ENCODE measurements at regions not wholly inside any gene's neighbourhood (a gene's known extent, or its start where the extent isn't known, plus 50 kb on each side); places are given as distances from the start of the nearest gene placed in this dataset.

DNA sequence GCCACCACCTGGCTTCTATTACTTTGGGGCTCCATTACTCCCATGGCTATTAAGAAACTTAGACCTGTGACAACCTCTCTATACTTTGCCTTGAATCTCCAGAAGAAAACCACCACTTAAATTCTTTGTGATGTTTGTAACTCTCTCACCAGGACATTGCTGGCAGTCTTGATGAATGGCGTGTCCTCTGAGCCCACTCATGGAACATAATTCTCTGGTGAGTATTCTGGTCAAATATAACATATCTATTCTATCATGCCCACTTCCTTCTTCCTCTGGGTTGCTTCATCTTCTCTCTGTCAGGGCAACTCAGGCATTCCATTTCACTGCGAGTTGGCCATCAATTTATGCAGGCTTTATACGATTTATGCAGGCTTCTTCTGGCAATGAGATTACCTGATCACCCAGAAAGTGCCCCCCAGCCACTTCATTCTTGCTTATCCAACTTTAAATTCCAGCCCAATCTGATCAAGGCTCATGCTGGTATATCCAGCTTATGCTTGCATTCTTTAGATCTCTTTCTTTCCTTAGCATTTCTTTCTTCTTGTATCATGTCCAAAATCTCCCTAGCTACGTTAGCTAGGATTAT lies 112.0 kb upstream of the CHRM3 start:
- TF ChIP-seq, protein P1, sequence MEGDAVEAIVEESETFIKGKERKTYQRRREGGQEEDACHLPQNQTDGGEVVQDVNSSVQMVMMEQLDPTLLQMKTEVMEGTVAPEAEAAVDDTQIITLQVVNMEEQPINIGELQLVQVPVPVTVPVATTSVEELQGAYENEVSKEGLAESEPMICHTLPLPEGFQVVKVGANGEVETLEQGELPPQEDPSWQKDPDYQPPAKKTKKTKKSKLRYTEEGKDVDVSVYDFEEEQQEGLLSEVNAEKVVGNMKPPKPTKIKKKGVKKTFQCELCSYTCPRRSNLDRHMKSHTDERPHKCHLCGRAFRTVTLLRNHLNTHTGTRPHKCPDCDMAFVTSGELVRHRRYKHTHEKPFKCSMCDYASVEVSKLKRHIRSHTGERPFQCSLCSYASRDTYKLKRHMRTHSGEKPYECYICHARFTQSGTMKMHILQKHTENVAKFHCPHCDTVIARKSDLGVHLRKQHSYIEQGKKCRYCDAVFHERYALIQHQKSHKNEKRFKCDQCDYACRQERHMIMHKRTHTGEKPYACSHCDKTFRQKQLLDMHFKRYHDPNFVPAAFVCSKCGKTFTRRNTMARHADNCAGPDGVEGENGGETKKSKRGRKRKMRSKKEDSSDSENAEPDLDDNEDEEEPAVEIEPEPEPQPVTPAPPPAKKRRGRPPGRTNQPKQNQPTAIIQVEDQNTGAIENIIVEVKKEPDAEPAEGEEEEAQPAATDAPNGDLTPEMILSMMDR (IDR thresholded peaks at IDR 0.05): no peak
- no peak for TF ChIP-seq EZH2 (IDR thresholded peaks at IDR 0.05; ENCODE audit: borderline replicate concordance, insufficient read depth, low read depth, low read length, poor library complexity, severe bottlenecking)

Data from B cell (primary cell).